ENCODE measurements at regions not wholly inside any gene's neighbourhood (a gene's known extent, or its start where the extent isn't known, plus 50 kb on each side); places are given as distances from the start of the nearest gene placed in this dataset.

GRCh38 chr7:41520445-41520844, 182.4 kb downstream of the INHBA start:
- Histone ChIP-seq H3K36me3 (no peaks in the 10 kb centered on the region), H3K9me3 (no peaks in the 10 kb centered on the region), H3K4me3 (no peak overlapping the region), H3K27me3 (replicated peaks; ENCODE audit: insufficient read depth) (no peaks in the 10 kb centered on the region), H3K27ac (no peak overlapping the region), H3K4me1 (ENCODE audit: control insufficient read depth in 1 of 2, low read depth in 2 of 2) (no peaks in the 10 kb centered on the region)
- TF ChIP-seq, protein P1, sequence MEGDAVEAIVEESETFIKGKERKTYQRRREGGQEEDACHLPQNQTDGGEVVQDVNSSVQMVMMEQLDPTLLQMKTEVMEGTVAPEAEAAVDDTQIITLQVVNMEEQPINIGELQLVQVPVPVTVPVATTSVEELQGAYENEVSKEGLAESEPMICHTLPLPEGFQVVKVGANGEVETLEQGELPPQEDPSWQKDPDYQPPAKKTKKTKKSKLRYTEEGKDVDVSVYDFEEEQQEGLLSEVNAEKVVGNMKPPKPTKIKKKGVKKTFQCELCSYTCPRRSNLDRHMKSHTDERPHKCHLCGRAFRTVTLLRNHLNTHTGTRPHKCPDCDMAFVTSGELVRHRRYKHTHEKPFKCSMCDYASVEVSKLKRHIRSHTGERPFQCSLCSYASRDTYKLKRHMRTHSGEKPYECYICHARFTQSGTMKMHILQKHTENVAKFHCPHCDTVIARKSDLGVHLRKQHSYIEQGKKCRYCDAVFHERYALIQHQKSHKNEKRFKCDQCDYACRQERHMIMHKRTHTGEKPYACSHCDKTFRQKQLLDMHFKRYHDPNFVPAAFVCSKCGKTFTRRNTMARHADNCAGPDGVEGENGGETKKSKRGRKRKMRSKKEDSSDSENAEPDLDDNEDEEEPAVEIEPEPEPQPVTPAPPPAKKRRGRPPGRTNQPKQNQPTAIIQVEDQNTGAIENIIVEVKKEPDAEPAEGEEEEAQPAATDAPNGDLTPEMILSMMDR (IDR thresholded peaks at IDR 0.05): no peak
- no peak for DNase-seq (ENCODE audit: low spot score)
- no peak for ATAC-seq (ENCODE audit: insufficient number of reproducible peaks, low FRiP score, low read depth)

- ATAC-seq (ENCODE audit: insufficient number of reproducible peaks, low FRiP score, low read depth) (no peak), DNase-seq (ENCODE audit: low spot score) (no peak)
- no peak overlapping the region for H3K4me3 ChIP-seq
- H3K27me3 ChIP-seq (replicated peaks; ENCODE audit: insufficient read depth): no peaks in the 10 kb centered on the region
- H3K4me1 ChIP-seq (ENCODE audit: control insufficient read depth in 1 of 2, low read depth in 2 of 2): no peaks in the 10 kb centered on the region
- TF ChIP-seq, protein P1 (IDR thresholded peaks at IDR 0.05): no peak
- no peaks in the 10 kb centered on the region for H3K9me3 ChIP-seq
- no peaks in the 10 kb centered on the region for H3K36me3 ChIP-seq
- H3K27ac ChIP-seq: no peak overlapping the region
Observed at GRCh38 chr7:41517771-41518170, 185.1 kb downstream of the INHBA start.

GRCh38 chr7:41508755-41509154, 194.1 kb downstream of the INHBA start:
- H3K27me3 ChIP-seq (replicated peaks; ENCODE audit: insufficient read depth): no peaks in the 10 kb centered on the region
- DNase-seq (ENCODE audit: low spot score) (no peak), ATAC-seq (ENCODE audit: insufficient number of reproducible peaks, low FRiP score, low read depth) (no peak)
- no peak overlapping the region for H3K27ac ChIP-seq
- H3K4me1 ChIP-seq (ENCODE audit: control insufficient read depth in 1 of 2, low read depth in 2 of 2): no peaks in the 10 kb centered on the region
- TF ChIP-seq, protein P1 (IDR thresholded peaks at IDR 0.05): no peak
- no peaks in the 10 kb centered on the region for H3K36me3 ChIP-seq
- no peaks in the 10 kb centered on the region for H3K9me3 ChIP-seq
- no peak overlapping the region for H3K4me3 ChIP-seq

- H3K9me3 ChIP-seq: no peaks in the 10 kb centered on the region
- no peak overlapping the region for H3K27ac ChIP-seq
- TF ChIP-seq, protein P1 (IDR thresholded peaks at IDR 0.05): no peak
- no peak overlapping the region for H3K4me3 ChIP-seq
- no peak for DNase-seq (ENCODE audit: low spot score)
- no peak for ATAC-seq (ENCODE audit: insufficient number of reproducible peaks, low FRiP score, low read depth)
- no peaks in the 10 kb centered on the region for H3K27me3 ChIP-seq (replicated peaks; ENCODE audit: insufficient read depth)
- no peaks in the 10 kb centered on the region for H3K4me1 ChIP-seq (ENCODE audit: control insufficient read depth in 1 of 2, low read depth in 2 of 2)
- H3K36me3 ChIP-seq: no peaks in the 10 kb centered on the region
Observed at GRCh38 chr7:41507686-41508268, 195.1 kb downstream of the INHBA start.

- no peak for DNase-seq (ENCODE audit: low spot score)
- no peak for ATAC-seq (ENCODE audit: insufficient number of reproducible peaks, low FRiP score, low read depth)
- no peak overlapping the region for H3K27ac ChIP-seq
- no peaks in the 10 kb centered on the region for H3K36me3 ChIP-seq
- TF ChIP-seq, protein P1 (IDR thresholded peaks at IDR 0.05): no peak
- H3K4me3 ChIP-seq: no peak overlapping the region
- H3K4me1 ChIP-seq (ENCODE audit: control insufficient read depth in 1 of 2, low read depth in 2 of 2): no peaks in the 10 kb centered on the region
- H3K27me3 ChIP-seq (replicated peaks; ENCODE audit: insufficient read depth): no peaks in the 10 kb centered on the region
- H3K9me3 ChIP-seq: no peaks in the 10 kb centered on the region
Observed at GRCh38 chr7:41504214-41504980, 198.5 kb downstream of the INHBA start.
